GM18870 (cell line): ENCODE measurements at regions not wholly inside any gene's neighbourhood (a gene's known extent, or its start where the extent isn't known, plus 50 kb on each side); places are given as distances from the start of the nearest gene placed in this dataset.

ENCODE experiments used
- ATAC-seq: cut with Tn5 transposase; IDR thresholded peaks from one replicate; pipeline ENCODE4 v1.9.1; 2021; ENCODE audit warnings: moderate library complexity; ENCODE audit not compliant: unreplicated experiment

- no peak for ATAC-seq
Measured at GRCh38 chr4:4808086-4808485, 51.4 kb upstream of the MSX1 start.

GRCh38 chr4:4805887-4806286 lies 53.6 kb upstream of the MSX1 start:
- ATAC-seq: no peak

GRCh38 chr4:4803912-4804296 lies 55.6 kb upstream of the MSX1 start:
- no peak for ATAC-seq

GRCh38 chr4:4803216-4803911 lies 56.1 kb upstream of the MSX1 start:
- ATAC-seq: no peak

GRCh38 chr4:4800646-4801408 lies 58.6 kb upstream of the MSX1 start:
- ATAC-seq: no peak

- ATAC-seq: no peak
Measured at GRCh38 chr4:4794421-4794820, 65.0 kb upstream of the MSX1 start.

GRCh38 chr4:4792466-4792865 lies 67.0 kb upstream of the MSX1 start:
- no peak for ATAC-seq

- no peak for ATAC-seq
Measured at GRCh38 chr4:4791299-4792111, 68.0 kb upstream of the MSX1 start.

- no peak for ATAC-seq
Measured at GRCh38 chr4:4789462-4789861, 70.0 kb upstream of the MSX1 start.

GRCh38 chr4:4788573-4788972 lies 70.9 kb upstream of the MSX1 start:
- ATAC-seq: no peak

- no peak for ATAC-seq
Measured at GRCh38 chr4:4787421-4787820, 72.0 kb upstream of the MSX1 start.

GRCh38 chr4:4784379-4784778 lies 75.1 kb upstream of the MSX1 start:
- ATAC-seq: no peak

- ATAC-seq: no peak
Measured at GRCh38 chr4:4783847-4784246, 75.6 kb upstream of the MSX1 start.

GRCh38 chr4:4782969-4783368 lies 76.5 kb upstream of the MSX1 start:
- ATAC-seq: no peak

GRCh38 chr4:4781936-4782707 lies 77.3 kb upstream of the MSX1 start:
- no peak for ATAC-seq

- ATAC-seq: no peak
Measured at GRCh38 chr4:4780729-4781244, 78.7 kb upstream of the MSX1 start.

- ATAC-seq: no peak
Measured at GRCh38 chr4:4779486-4779885, 80.0 kb upstream of the MSX1 start.

- ATAC-seq: no peak
Measured at GRCh38 chr4:4779054-4779453, 80.4 kb upstream of the MSX1 start.

GRCh38 chr4:4778554-4778953 lies 80.9 kb upstream of the MSX1 start:
- ATAC-seq: no peak

GRCh38 chr4:4776934-4777333 lies 82.5 kb upstream of the MSX1 start:
- ATAC-seq: no peak

- ATAC-seq: no peak
Measured at GRCh38 chr4:4776335-4776734, 83.1 kb upstream of the MSX1 start.
